ENCODE measurements at regions not wholly inside any gene's neighbourhood (a gene's known extent, or its start where the extent isn't known, plus 50 kb on each side); places are given as distances from the start of the nearest gene placed in this dataset.

- no peak for DNase-seq (ENCODE audit: low read depth)
Observed at GRCh38 chr1:90780981-90781380, 63.9 kb upstream of the BARHL2 start.

DNA sequence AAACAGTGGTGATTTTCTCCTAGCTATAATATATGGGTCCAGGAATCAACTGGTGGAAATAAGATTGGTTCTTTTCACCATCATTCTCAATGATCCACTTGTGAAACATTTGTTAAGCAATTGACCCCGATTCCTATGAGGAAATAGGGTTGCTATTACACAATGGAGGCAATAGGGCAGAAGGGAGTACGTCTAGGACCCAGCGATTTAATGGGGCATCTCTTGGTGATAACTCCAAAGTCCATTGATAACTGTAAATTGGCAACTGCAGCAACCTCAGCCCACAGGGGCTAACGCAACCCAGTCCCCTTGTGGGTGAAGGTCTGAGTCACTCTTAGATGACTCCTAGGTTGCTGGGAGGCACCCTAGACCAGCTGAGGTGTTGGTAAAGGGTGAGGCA lies 62.5 kb upstream of the BARHL2 start:
- no peak for DNase-seq (ENCODE audit: low read depth)

DNA sequence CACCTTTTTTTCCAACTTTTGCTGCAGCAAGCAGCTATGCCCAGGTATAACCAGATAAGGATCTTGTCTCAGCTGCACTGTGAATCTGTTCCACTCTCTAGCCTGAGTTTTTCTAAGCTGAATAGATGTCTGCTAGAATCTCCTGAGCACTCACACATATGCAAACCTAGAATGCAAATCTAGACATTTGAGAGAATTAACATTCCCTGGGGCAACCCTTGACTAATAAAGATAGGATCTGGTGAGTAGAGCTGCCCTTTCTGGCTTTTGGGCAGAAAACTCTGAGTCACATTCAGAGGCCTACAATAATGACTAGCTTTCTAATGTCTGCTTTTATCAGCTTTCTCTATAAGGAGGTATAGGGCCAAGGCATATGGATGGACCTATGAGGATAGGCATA lies 61.4 kb upstream of the BARHL2 start:
- DNase-seq (ENCODE audit: low read depth), result no peak

DNA sequence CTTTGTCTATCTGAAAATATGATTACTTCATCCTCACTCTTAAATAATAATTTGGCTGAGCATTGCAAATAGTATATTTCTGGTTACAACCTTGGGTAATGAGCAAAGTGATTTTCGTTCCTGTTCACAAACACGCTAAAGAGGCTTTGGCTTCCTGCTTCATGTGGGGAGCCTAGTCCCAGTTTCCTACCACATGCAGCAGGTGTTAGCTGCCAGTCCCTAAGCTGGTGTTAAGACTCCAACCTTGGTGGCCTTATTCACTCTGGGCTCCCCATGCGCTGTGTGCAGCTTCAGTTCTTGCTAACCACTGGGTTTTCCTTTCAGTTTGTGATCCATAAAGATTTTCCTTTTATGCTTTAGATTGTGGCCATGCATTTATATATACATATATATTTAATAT lies 56.7 kb upstream of the BARHL2 start:
- DNase-seq (ENCODE audit: low read depth), result no peak

GRCh38 chr1:90768826-90769225 lies 51.7 kb upstream of the BARHL2 start:
- DNase-seq (ENCODE audit: low read depth), result no peak

DNA sequence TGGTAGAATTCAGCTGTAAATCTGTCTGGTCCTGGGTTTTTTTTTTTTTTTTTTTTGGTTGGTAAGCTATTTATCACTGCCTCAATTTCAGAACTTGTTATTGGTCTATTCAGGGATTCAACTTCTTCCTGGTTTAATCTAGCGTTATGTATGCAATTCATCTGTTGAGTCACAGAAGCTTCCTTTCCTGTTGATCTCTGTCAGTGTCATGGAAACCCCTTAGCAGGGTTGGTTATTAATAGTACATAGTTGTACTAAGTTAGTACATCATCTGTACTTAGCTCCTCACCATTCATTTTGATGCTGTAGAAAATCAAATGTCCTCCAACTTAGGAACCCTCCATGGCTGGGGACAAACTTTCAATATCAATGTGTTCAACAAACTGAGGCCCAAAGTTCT lies 51.0 kb upstream of the BARHL2 start:
- no peak for DNase-seq (ENCODE audit: low read depth)
